Testis (tissue), 2 donors: ENCODE measurements at regions not wholly inside any gene's neighbourhood (a gene's known extent, or its start where the extent isn't known, plus 50 kb on each side); places are given as distances from the start of the nearest gene placed in this dataset.

Source experiments
- DNase-seq: peaks from one replicate; pipeline ENCODE4 v3.0.0-alpha.2; 2019
- H3K27ac ChIP-seq, 2 donors: fragments of 200-600 bp; sonication (generic); one replicate each; pipeline ENCODE4 v1.5.1; 2019
- H3K27me3 ChIP-seq: fragments of 200-600 bp; sonication (generic); one replicate; pipeline ENCODE4 v1.5.1; 2019
- H3K36me3 ChIP-seq: fragments of 200-600 bp; sonication (generic); one replicate; pipeline ENCODE4 v1.5.1; 2017; ENCODE audit warnings: low read depth; ENCODE audit errors: missing control alignments
- H3K4me1 ChIP-seq: fragments of 200-600 bp; sonication (generic); one replicate; pipeline ENCODE4 v1.5.1; 2019
- H3K4me3 ChIP-seq, 2 donors: fragments of 200-600 bp; sonication (generic); one replicate each; pipeline ENCODE4 v1.5.1; 2017 to 2019
- H3K9me3 ChIP-seq: fragments of 200-600 bp; sonication (generic); one replicate; pipeline ENCODE4 v1.5.1; 2017
- CTCF ChIP-seq, 3 experiments: fragments of 450-650 bp in 2 of 3; fragments of 200-600 bp in 1 of 3; sonication (generic) in 1 of 3; IDR thresholded peaks; one replicate each; pipeline ENCODE4 v1.5.1; 2016 to 2019; ENCODE audit warnings: antibody characterized with exemption in 3 of 3, mild to moderate bottlenecking in 2 of 3, moderate library complexity in 1 of 3
- POLR2A ChIP-seq: fragments of 450-650 bp; IDR thresholded peaks from one replicate; pipeline ENCODE4 v1.6.1; 2017; ENCODE audit warnings: antibody characterized with exemption, mild to moderate bottlenecking, moderate library complexity
- WGBS, 2 donors: methylation state at CpG; one replicate each; pipeline ENCODE4 v1.1.5; 2018; 5-methylcytosine and 5-hydroxymethylcytosine counted together
- intact Hi-C: fragments of 100-400 bp; cut with DNase I; formaldehyde crosslinking; loops from one replicate; pipeline ENCODE4 v1.15.1; 2023; ENCODE audit warnings: low total_unique reads

GRCh38 chr21:16088056-16088455 lies 358.3 kb downstream of the USP25 start:
- Histone ChIP-seq H3K36me3 (no peaks in the 10 kb centered on the region), H3K9me3 (no peaks in the 10 kb centered on the region), H3K4me3 (no peak overlapping the region), H3K27me3 (no peaks in the 10 kb centered on the region), H3K4me1 (no peaks in the 10 kb centered on the region), H3K27ac (no peak overlapping the region)
- TF ChIP-seq POLR2A (no peak), CTCF (IDR thresholded peaks at IDR 0.05) (no peak)
- intact Hi-C loops, result no loop called here
- DNase-seq, result no peak
- 59 to 61% methylated on average over 1 of the region's 1 CpG for WGBS, 2 donors

- no peak for DNase-seq
- H3K27ac ChIP-seq, result no peak overlapping the region
- no peaks in the 10 kb centered on the region for H3K9me3 ChIP-seq
- no peaks in the 10 kb centered on the region for H3K27me3 ChIP-seq
- H3K36me3 ChIP-seq, result no peaks in the 10 kb centered on the region
- H3K4me1 ChIP-seq, result no peaks in the 10 kb centered on the region
- intact Hi-C loops, result no loop called here
- WGBS, 2 donors, result 49 to 67% methylated on average over 3 of the region's 3 CpGs
- no peak overlapping the region for H3K4me3 ChIP-seq
- TF ChIP-seq POLR2A (no peak), CTCF (IDR thresholded peaks at IDR 0.05) (no peak)
These were observed 365.2 kb downstream of the USP25 start for GRCh38 chr21:16095005-16095404.

GRCh38 chr21:16096988-16097387 lies 367.2 kb downstream of the USP25 start:
- no peak overlapping the region for H3K27ac ChIP-seq
- no peaks in the 10 kb centered on the region for H3K36me3 ChIP-seq
- H3K4me3 ChIP-seq, result no peak overlapping the region
- no peak for DNase-seq
- no peak for TF ChIP-seq POLR2A
- no peak for TF ChIP-seq CTCF (IDR thresholded peaks at IDR 0.05)
- no peaks in the 10 kb centered on the region for H3K4me1 ChIP-seq
- H3K9me3 ChIP-seq, result no peaks in the 10 kb centered on the region
- intact Hi-C loops, result no loop called here
- no peaks in the 10 kb centered on the region for H3K27me3 ChIP-seq
- 88 to 92% methylated on average over 3 of the region's 3 CpGs for WGBS, 2 donors

- 76 to 83% methylated on average over 2 of the region's 2 CpGs for WGBS, 2 donors
These were observed 372.3 kb downstream of the USP25 start for GRCh38 chr21:16102113-16102512.

More at GRCh38 chr21:16102113-16102512, 372.3 kb downstream of the USP25 start:
- TF ChIP-seq CTCF (IDR thresholded peaks at IDR 0.05) (no peak), POLR2A (no peak)
- intact Hi-C loops, result no loop called here
- no peak overlapping the region for H3K4me3 ChIP-seq
- DNase-seq, result no peak
- H3K27me3 ChIP-seq, result no peaks in the 10 kb centered on the region
- no peaks in the 10 kb centered on the region for H3K36me3 ChIP-seq
- no peak overlapping the region for H3K27ac ChIP-seq
- H3K9me3 ChIP-seq, result no peaks in the 10 kb centered on the region
- H3K4me1 ChIP-seq, result no peaks in the 10 kb centered on the region
